B cell (primary cell): ENCODE measurements at regions not wholly inside any gene's neighbourhood (a gene's known extent, or its start where the extent isn't known, plus 50 kb on each side); places are given as distances from the start of the nearest gene placed in this dataset.

Experiments used
- ATAC-seq: fragments of 200-7000 bp; cut with Tn5 transposase; one replicate; pipeline ENCODE4 v1.10.0; 2021; ENCODE audit warnings: low read depth, mild to moderate bottlenecking, moderate number of reproducible peaks, moderate library complexity
- CTCF ChIA-PET: fragments of 350-600 bp; sonication (Branson Sonifier 250); formaldehyde crosslinking; loops from one replicate; lab custom pipeline; 2021; ENCODE audit warnings: antibody characterized with exemption, inconsistent platforms; lab: Charles Lee
- POLR2A ChIA-PET: fragments of 350-600 bp; sonication (Branson Sonifier 250); formaldehyde crosslinking; loops from one replicate; lab custom pipeline; 2021; ENCODE audit warnings: antibody characterized with exemption; lab: Charles Lee
- DNase-seq: peaks from one replicate; pipeline ENCODE4 v3.0.0; 2013
- H2AFZ ChIP-seq: 2 replicates; pipeline ENCODE4 v1.6.1; 2012; ENCODE audit warnings: mild to moderate bottlenecking, low read depth, low read length; ENCODE audit not compliant: insufficient read depth, poor library complexity, severe bottlenecking
- H3K27ac ChIP-seq, 2 donors: 1 replicate in 1 of 2; 2 replicates in 1 of 2; pipeline ENCODE4 v1.5.1; 2012 to 2013; ENCODE audit warnings: low read length in 2 of 2, mild to moderate bottlenecking in 2 of 2, moderate library complexity in 1 of 2
- H3K27me3 ChIP-seq, 4 experiments: fragments of 200-600 bp in 1 of 4; sonication (generic) in 1 of 4; replicated peaks in 1 of 4; 1 replicate in 2 of 4; 2 replicates in 2 of 4; pipeline versions ENCODE4 v1.6.1 to v1.7.0; 2013 to 2016; ENCODE audit warnings: low read length in 3 of 4, mild to moderate bottlenecking in 2 of 4, mixed read lengths in 1 of 4, moderate library complexity in 1 of 4; ENCODE audit not compliant: insufficient read depth in 4 of 4, control insufficient read depth in 3 of 4; ENCODE audit errors: control extremely low read depth in 1 of 4
- H3K36me3 ChIP-seq, 2 experiments: replicated peaks in 1 of 2; 1 replicate in 1 of 2; 2 replicates in 1 of 2; pipeline versions ENCODE4 v1.6.1 to v1.7.1; 2013; ENCODE audit warnings: low read length in 1 of 2; ENCODE audit not compliant: insufficient read depth in 2 of 2, control insufficient read depth in 1 of 2; ENCODE audit errors: control extremely low read depth in 1 of 2, extremely low read depth in 1 of 2
- H3K4me1 ChIP-seq, 2 donors: fragments of 200-600 bp in 1 of 2; sonication (generic) in 1 of 2; 1 replicate in 1 of 2; 2 replicates in 1 of 2; pipeline versions ENCODE4 v1.5.1 to v1.6.1; 2013 to 2017; ENCODE audit warnings: low read length in 2 of 2; ENCODE audit not compliant: control insufficient read depth in 2 of 2, insufficient read depth in 2 of 2
- H3K4me2 ChIP-seq: replicated peaks from 2 replicates; pipeline ENCODE3; 2012; ENCODE audit warnings: mild to moderate bottlenecking, low read depth, low read length; ENCODE audit not compliant: poor library complexity, severe bottlenecking
- H3K4me3 ChIP-seq, 5 experiments: fragments of 200-600 bp in 1 of 5; sonication (generic) in 1 of 5; 1 replicate in 3 of 5; 2 replicates in 2 of 5; pipeline versions ENCODE4 v1.5.1 to v1.7.0; 2011 to 2016; ENCODE audit warnings: low read length in 4 of 5, mild to moderate bottlenecking in 4 of 5, low read depth in 2 of 5, control low read depth in 1 of 5, moderate library complexity in 1 of 5; ENCODE audit not compliant: insufficient read depth in 1 of 5; ENCODE audit errors: control extremely low read depth in 1 of 5, extremely low read depth in 1 of 5
- H3K79me2 ChIP-seq: fragments of 200-600 bp; sonication (generic); one replicate; pipeline ENCODE4 v1.6.0; 2016; ENCODE audit warnings: low read length; ENCODE audit not compliant: control insufficient read depth, insufficient read depth
- H3K9ac ChIP-seq: fragments of 200-600 bp; sonication (generic); 2 replicates; pipeline ENCODE4 v1.6.1; 2017; ENCODE audit warnings: mild to moderate bottlenecking, low read length, moderate library complexity
- H3K9me3 ChIP-seq, 3 donors: one replicate each; pipeline versions ENCODE4 v1.6.1 to v1.7.1; 2013; ENCODE audit warnings: low read length in 2 of 3; ENCODE audit not compliant: control insufficient read depth in 2 of 3, insufficient read depth in 1 of 3; ENCODE audit errors: control extremely low read depth in 1 of 3
- H4K20me1 ChIP-seq: 2 replicates; pipeline ENCODE4 v1.6.0; 2012; ENCODE audit warnings: mild to moderate bottlenecking, low read length; ENCODE audit not compliant: insufficient read depth, control insufficient read depth, poor library complexity, severe bottlenecking
- H3K27ac Mint-ChIP-seq: one replicate; pipeline ENCODE4 v1.8.0; 2021; ENCODE audit warnings: mixed read lengths
- H3K27me3 Mint-ChIP-seq: one replicate; pipeline ENCODE4 v1.8.0; 2021; ENCODE audit warnings: mixed read lengths
- H3K4me1 Mint-ChIP-seq: one replicate; pipeline ENCODE4 v1.8.0; 2021; ENCODE audit warnings: mixed read lengths
- H3K4me3 Mint-ChIP-seq: one replicate; pipeline ENCODE4 v1.8.0; 2021; ENCODE audit warnings: mixed read lengths
- H3K9me3 Mint-ChIP-seq: one replicate; pipeline ENCODE4 v1.8.0; 2022; ENCODE audit warnings: mixed read lengths; ENCODE audit not compliant: insufficient read depth
- CTCF ChIP-seq: fragments of 200-600 bp; IDR thresholded peaks from one replicate; pipeline ENCODE4 v1.8.0; 2022; ENCODE audit warnings: antibody characterized with exemption, mild to moderate bottlenecking
- EZH2 ChIP-seq: IDR thresholded peaks from 2 replicates; pipeline ENCODE4 v1.6.1; 2012; ENCODE audit warnings: borderline replicate concordance, low read depth, mild to moderate bottlenecking, moderate library complexity, low read length; ENCODE audit not compliant: insufficient read depth, poor library complexity, severe bottlenecking
- WGBS: methylation state at CpG from one replicate; pipeline ENCODE4 v1.1.5; 2013; ENCODE audit warnings: missing lambda C conversion rate; ENCODE audit not compliant: insufficient coverage; 5-methylcytosine and 5-hydroxymethylcytosine counted together
- intact Hi-C: fragments of 100-400 bp; cut with micrococcal nuclease; formaldehyde crosslinking; loops from one replicate; pipeline ENCODE4 v1.10.0; 2022

- peaks cover 0 to 3% (median 0%) of the 10 kb centered on the region in 3 donors for H3K9me3 ChIP-seq
- H3K4me3 ChIP-seq = no peak overlapping the region
- H3K4me1 Mint-ChIP-seq = no peaks in the 10 kb centered on the region
- whole genome bisulfite sequencing = 75% methylated on average over 1 of the region's 3 CpGs
- H3K4me2 ChIP-seq = no peak overlapping the region
- no peak overlapping the region for H3K27ac ChIP-seq
- ATAC-seq (no peak), DNase-seq (no peak)
- H3K4me3 Mint-ChIP-seq = no peak overlapping the region
- intact Hi-C loops = no loop called here
- H4K20me1 ChIP-seq = no peaks in the 10 kb centered on the region
- no peaks in the 10 kb centered on the region for H3K79me2 ChIP-seq
- CTCF ChIA-PET = no interaction called here
- no peaks in the 10 kb centered on the region for H3K27me3 ChIP-seq
- H3K27me3 Mint-ChIP-seq = no peaks in the 10 kb centered on the region
- POLR2A ChIA-PET = no interaction called here
- H3K9ac ChIP-seq = no peak overlapping the region
- TF ChIP-seq EZH2 (no peak), CTCF (no peak)
- H3K9me3 Mint-ChIP-seq = no peaks in the 10 kb centered on the region
- H3K27ac Mint-ChIP-seq = no peak overlapping the region
- H3K36me3 ChIP-seq = no peaks in the 10 kb centered on the region
- no peak overlapping the region for H2AFZ ChIP-seq
- no peaks in the 10 kb centered on the region for H3K4me1 ChIP-seq
Observed at GRCh38 chr1:82044111-82044510, 243.4 kb downstream of the ADGRL2 start.

- H4K20me1 ChIP-seq = no peaks in the 10 kb centered on the region
- no peaks in the 10 kb centered on the region for H3K36me3 ChIP-seq
- ChIA-PET POLR2A (no interaction called here), CTCF (no interaction called here)
- no peak overlapping the region for H3K27ac Mint-ChIP-seq
- ATAC-seq = no peak
- H3K9ac ChIP-seq = no peak overlapping the region
- H3K4me3 ChIP-seq = no peak overlapping the region
- H3K27me3 ChIP-seq = no peaks in the 10 kb centered on the region
- H3K9me3 ChIP-seq = peaks cover 0 to 3% (median 0%) of the 10 kb centered on the region in 3 donors
- H2AFZ ChIP-seq = no peak overlapping the region
- WGBS = 30% methylated on average over 2 of the region's 4 CpGs
- H3K27me3 Mint-ChIP-seq = no peaks in the 10 kb centered on the region
- no peaks in the 10 kb centered on the region for H3K9me3 Mint-ChIP-seq
- H3K4me2 ChIP-seq = no peak overlapping the region
- DNase-seq = no peak
- no peak overlapping the region for H3K27ac ChIP-seq
- intact Hi-C loops = no loop called here
- no peaks in the 10 kb centered on the region for H3K79me2 ChIP-seq
- no peak overlapping the region for H3K4me3 Mint-ChIP-seq
- H3K4me1 ChIP-seq = no peaks in the 10 kb centered on the region
- no peaks in the 10 kb centered on the region for H3K4me1 Mint-ChIP-seq
- TF ChIP-seq CTCF = no peak
- no peak for TF ChIP-seq EZH2
Observed at GRCh38 chr1:82042306-82043060, 241.7 kb downstream of the ADGRL2 start.
